H9 (cell line): ENCODE measurements at regions not wholly inside any gene's neighbourhood (a gene's known extent, or its start where the extent isn't known, plus 50 kb on each side); places are given as distances from the start of the nearest gene placed in this dataset.

Experiments used
- DNase-seq: peaks from one replicate; pipeline ENCODE4 v3.0.0-alpha.2; 2017
- H2AFZ ChIP-seq: one replicate; pipeline ENCODE4 v1.6.1; 2013; ENCODE audit warnings: mild to moderate bottlenecking, low read length, control low read depth, moderate library complexity
- H2AK5ac ChIP-seq: 2 replicates; pipeline ENCODE4 v1.6.1; 2013; ENCODE audit warnings: low read length, control low read depth, mixed read lengths; ENCODE audit not compliant: insufficient read length
- H2BK120ac ChIP-seq: one replicate; pipeline ENCODE4 v1.6.1; 2013; ENCODE audit warnings: low read depth, mild to moderate bottlenecking, low read length, control low read depth, inconsistent platforms; ENCODE audit not compliant: poor library complexity, severe bottlenecking
- H2BK12ac ChIP-seq: 2 replicates; pipeline ENCODE4 v1.6.1; 2013; ENCODE audit warnings: low read length, control low read depth, mixed read lengths, low read depth; ENCODE audit not compliant: insufficient read length
- H2BK15ac ChIP-seq: 2 replicates; pipeline ENCODE4 v1.6.1; 2013; ENCODE audit warnings: low read depth, low read length, control low read depth
- H2BK20ac ChIP-seq: one replicate; pipeline ENCODE4 v1.6.1; 2013; ENCODE audit warnings: low read depth, mild to moderate bottlenecking, low read length, control low read depth, inconsistent platforms; ENCODE audit not compliant: poor library complexity, severe bottlenecking
- H2BK5ac ChIP-seq: 2 replicates; pipeline ENCODE4 v1.6.1; 2013; ENCODE audit warnings: low read length, control low read depth, mixed read lengths; ENCODE audit not compliant: insufficient read length
- H3K14ac ChIP-seq: 2 replicates; pipeline ENCODE4 v1.6.1; 2013; ENCODE audit warnings: low read length, control low read depth; ENCODE audit not compliant: insufficient read depth
- H3K18ac ChIP-seq: 2 replicates; pipeline ENCODE4 v1.6.1; 2013; ENCODE audit warnings: low read depth, mild to moderate bottlenecking, mixed read lengths, low read length, control low read depth; ENCODE audit not compliant: insufficient read length
- H3K23ac ChIP-seq: 2 replicates; pipeline ENCODE4 v1.6.1; 2013; ENCODE audit warnings: low read length, control low read depth, mixed read lengths, low read depth; ENCODE audit not compliant: insufficient read length
- H3K23me2 ChIP-seq: 2 replicates; pipeline ENCODE4 v1.6.1; 2013; ENCODE audit warnings: low read depth, mild to moderate bottlenecking, mixed read lengths, low read length, control low read depth; ENCODE audit not compliant: insufficient read length, poor library complexity, severe bottlenecking
- H3K27ac ChIP-seq: 2 replicates; pipeline ENCODE4 v1.5.1; 2013; ENCODE audit warnings: low read length, control low read depth, mixed read lengths, low read depth; ENCODE audit not compliant: insufficient read length
- H3K27me3 ChIP-seq: 2 replicates; pipeline ENCODE4 v1.6.1; 2013; ENCODE audit warnings: low read length, control low read depth, inconsistent platforms; ENCODE audit not compliant: insufficient read depth
- H3K4ac ChIP-seq: 2 replicates; pipeline ENCODE4 v1.6.1; 2013; ENCODE audit warnings: low read depth, mild to moderate bottlenecking, control low read depth, inconsistent platforms, low read length, moderate library complexity
- H3K4me1 ChIP-seq: 2 replicates; pipeline ENCODE4 v1.6.1; 2013; ENCODE audit warnings: low read length, control low read depth, inconsistent platforms; ENCODE audit not compliant: insufficient read depth
- H3K4me2 ChIP-seq: 2 replicates; pipeline ENCODE4 v1.6.1; 2013; ENCODE audit warnings: low read length, control low read depth, mixed read lengths; ENCODE audit not compliant: insufficient read length, insufficient read depth
- H3K56ac ChIP-seq: 2 replicates; pipeline ENCODE4 v1.6.1; 2013; ENCODE audit warnings: low read depth, mild to moderate bottlenecking, mixed read lengths, low read length, control low read depth; ENCODE audit not compliant: insufficient read length
- H3K79me1 ChIP-seq: 2 replicates; pipeline ENCODE4 v1.6.1; 2013; ENCODE audit warnings: low read depth, mild to moderate bottlenecking, moderate library complexity, low read length, control low read depth, inconsistent platforms; ENCODE audit not compliant: insufficient read depth, poor library complexity, severe bottlenecking
- H3K79me2 ChIP-seq: 2 replicates; pipeline ENCODE4 v1.6.1; 2013; ENCODE audit warnings: low read length, control low read depth, inconsistent platforms; ENCODE audit not compliant: insufficient read depth
- H3K9ac ChIP-seq: 2 replicates; pipeline ENCODE4 v1.6.1; 2013; ENCODE audit warnings: low read length, control low read depth, mixed read lengths; ENCODE audit not compliant: insufficient read length; ENCODE audit errors: extremely low read depth
- H3K9me3 ChIP-seq: one replicate; pipeline ENCODE4 v1.6.1; 2013; ENCODE audit warnings: low read depth, low read length, inconsistent platforms; ENCODE audit not compliant: control insufficient read depth
- H3T11ph ChIP-seq: one replicate; pipeline ENCODE4 v1.6.1; 2013; ENCODE audit warnings: mild to moderate bottlenecking, low read length, control low read depth, inconsistent platforms
- H4K20me1 ChIP-seq: one replicate; pipeline ENCODE4 v1.6.1; 2013; ENCODE audit not compliant: control insufficient read depth, insufficient read length, insufficient read depth
- H4K5ac ChIP-seq: 2 replicates; pipeline ENCODE4 v1.6.1; 2013; ENCODE audit warnings: low read depth, mild to moderate bottlenecking, mixed read lengths, low read length, control low read depth; ENCODE audit not compliant: insufficient read length
- H4K8ac ChIP-seq: replicated peaks from 2 replicates; pipeline ENCODE4 v1.6.1; 2013; ENCODE audit warnings: low read length, control low read depth, mixed read lengths, low read depth; ENCODE audit not compliant: insufficient read length
- H4K91ac ChIP-seq: 2 replicates; pipeline ENCODE4 v1.6.1; 2013; ENCODE audit warnings: low read depth, mild to moderate bottlenecking, moderate library complexity, mixed read lengths, low read length, control low read depth; ENCODE audit not compliant: insufficient read length
- H3K27ac Mint-ChIP-seq, 3 experiments: 2 replicates in 2 of 3; 3 replicates in 1 of 3; pipeline ENCODE4 v1.8.0; 2020 to 2021; ENCODE audit warnings: mixed read lengths in 3 of 3, mild to moderate bottlenecking in 1 of 3, moderate library complexity in 1 of 3
- H3K27me3 Mint-ChIP-seq: 2 replicates; pipeline ENCODE4 v1.8.0; 2021; ENCODE audit warnings: low read depth, mild to moderate bottlenecking, moderate library complexity, mixed read lengths
- H3K36me3 Mint-ChIP-seq, 3 experiments: 2 replicates in 2 of 3; 3 replicates in 1 of 3; pipeline ENCODE4 v1.8.0; 2020 to 2021; ENCODE audit warnings: low read depth in 3 of 3, mixed read lengths in 3 of 3; ENCODE audit not compliant: insufficient read depth in 1 of 3
- H3K4me1 Mint-ChIP-seq, 2 experiments: 2 replicates each; pipeline ENCODE4 v1.8.0; 2020; ENCODE audit warnings: mixed read lengths in 2 of 2
- H3K4me3 Mint-ChIP-seq, 2 experiments: 2 replicates in 1 of 2; 3 replicates in 1 of 2; pipeline ENCODE4 v1.8.0; 2020 to 2021; ENCODE audit warnings: mild to moderate bottlenecking in 2 of 2, mixed read lengths in 2 of 2, moderate library complexity in 1 of 2
- H3K9me3 Mint-ChIP-seq, 2 experiments: 2 replicates in 1 of 2; 3 replicates in 1 of 2; pipeline ENCODE4 v1.8.0; 2020; ENCODE audit warnings: mild to moderate bottlenecking in 2 of 2, mixed read lengths in 2 of 2, moderate library complexity in 1 of 2
- WGBS: extraction: QIAGEN DNeasy Blood & Tissue Kit; methylation state at CpG from one replicate; pipeline ENCODE4 v1.1.7; 2013; ENCODE audit warnings: missing lambda C conversion rate, low lambda C conversion rate, mixed read lengths; ENCODE audit not compliant: insufficient read length; ENCODE audit errors: extremely low coverage; 5-methylcytosine and 5-hydroxymethylcytosine counted together
- TF ChIP-seq, protein P1 (sequence below): fragments of 200-600 bp; sonication (generic); conservative IDR thresholded peaks from 3 replicates; pipeline ENCODE4 v1.8.0; 2021; ENCODE audit warnings: antibody characterized with exemption, mild to moderate bottlenecking

DNA sequence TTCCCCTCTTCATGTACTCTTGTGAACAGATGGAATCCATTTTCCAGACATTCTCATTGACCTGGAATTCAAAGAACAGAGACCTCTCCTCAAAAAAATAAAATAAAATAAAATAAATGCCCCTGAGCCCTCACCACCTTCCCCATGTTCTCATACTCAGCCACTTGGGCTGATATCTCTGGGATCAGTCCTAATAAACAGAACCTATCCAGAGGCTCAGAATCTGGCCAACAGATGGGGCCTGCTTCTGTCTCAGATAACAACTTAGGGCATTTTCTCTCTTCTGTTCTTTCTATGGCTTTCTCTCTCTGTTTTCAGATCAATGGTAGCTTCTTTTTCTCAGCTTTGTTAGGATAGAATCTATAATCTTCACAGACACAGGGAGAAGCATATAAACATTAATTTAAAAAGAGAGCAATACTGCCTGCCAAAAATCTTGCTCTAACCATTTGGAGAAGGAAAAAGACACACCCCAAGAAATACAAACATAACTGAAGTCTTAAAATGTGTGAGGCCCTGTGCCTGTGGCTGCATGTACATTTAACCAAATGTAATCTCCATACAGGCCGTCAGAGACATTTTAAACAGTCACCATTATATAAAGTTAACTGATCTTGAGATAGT lies 907.1 kb downstream of the FAT4 start:
- no peak overlapping the region for H3K27ac ChIP-seq
- no CpG with 5 or more reads among the region's 1 CpG for WGBS
- Mint-ChIP-seq H3K27ac (no peak overlapping the region), H3K36me3 (no peaks in the 10 kb centered on the region), H3K27me3 (no peaks in the 10 kb centered on the region), H3K4me1 (no peaks in the 10 kb centered on the region), H3K9me3 (no peaks in the 10 kb centered on the region; a peak in 1 of 5 replicates), H3K4me3 (no peak overlapping the region)
- H2BK12ac ChIP-seq: no peak overlapping the region
- no peak overlapping the region for H4K91ac ChIP-seq
- H3K9me3 ChIP-seq: no peaks in the 10 kb centered on the region
- TF ChIP-seq, protein P1, sequence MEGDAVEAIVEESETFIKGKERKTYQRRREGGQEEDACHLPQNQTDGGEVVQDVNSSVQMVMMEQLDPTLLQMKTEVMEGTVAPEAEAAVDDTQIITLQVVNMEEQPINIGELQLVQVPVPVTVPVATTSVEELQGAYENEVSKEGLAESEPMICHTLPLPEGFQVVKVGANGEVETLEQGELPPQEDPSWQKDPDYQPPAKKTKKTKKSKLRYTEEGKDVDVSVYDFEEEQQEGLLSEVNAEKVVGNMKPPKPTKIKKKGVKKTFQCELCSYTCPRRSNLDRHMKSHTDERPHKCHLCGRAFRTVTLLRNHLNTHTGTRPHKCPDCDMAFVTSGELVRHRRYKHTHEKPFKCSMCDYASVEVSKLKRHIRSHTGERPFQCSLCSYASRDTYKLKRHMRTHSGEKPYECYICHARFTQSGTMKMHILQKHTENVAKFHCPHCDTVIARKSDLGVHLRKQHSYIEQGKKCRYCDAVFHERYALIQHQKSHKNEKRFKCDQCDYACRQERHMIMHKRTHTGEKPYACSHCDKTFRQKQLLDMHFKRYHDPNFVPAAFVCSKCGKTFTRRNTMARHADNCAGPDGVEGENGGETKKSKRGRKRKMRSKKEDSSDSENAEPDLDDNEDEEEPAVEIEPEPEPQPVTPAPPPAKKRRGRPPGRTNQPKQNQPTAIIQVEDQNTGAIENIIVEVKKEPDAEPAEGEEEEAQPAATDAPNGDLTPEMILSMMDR: no peak
- H3K4me1 ChIP-seq: no peaks in the 10 kb centered on the region
- no peaks in the 10 kb centered on the region for H3K79me1 ChIP-seq
- no peak overlapping the region for H3K23ac ChIP-seq
- H3K4ac ChIP-seq: no peak overlapping the region
- no peaks in the 10 kb centered on the region for H3K23me2 ChIP-seq
- no peaks in the 10 kb centered on the region for H3K79me2 ChIP-seq
- H3K56ac ChIP-seq: no peak overlapping the region
- no peak overlapping the region for H3K18ac ChIP-seq
- DNase-seq: no peak
- no peak overlapping the region for H3K4me2 ChIP-seq
- H2BK15ac ChIP-seq: no peak overlapping the region
- H4K20me1 ChIP-seq: no peaks in the 10 kb centered on the region
- no peak overlapping the region for H3T11ph ChIP-seq
- no peak overlapping the region for H2BK20ac ChIP-seq
- H3K27me3 ChIP-seq: no peaks in the 10 kb centered on the region
- H4K5ac ChIP-seq: no peak overlapping the region
- H3K9ac ChIP-seq: no peak overlapping the region
- no peak overlapping the region for H2AK5ac ChIP-seq
- H2BK5ac ChIP-seq: no peak overlapping the region
- H2AFZ ChIP-seq: no peak overlapping the region
- no peak overlapping the region for H4K8ac ChIP-seq
- no peak overlapping the region for H3K14ac ChIP-seq
- no peak overlapping the region for H2BK120ac ChIP-seq
